HG03066 (cell line): ENCODE measurements at regions not wholly inside any gene's neighbourhood (a gene's known extent, or its start where the extent isn't known, plus 50 kb on each side); places are given as distances from the start of the nearest gene placed in this dataset.

ENCODE experiments used
- ATAC-seq: cut with Tn5 transposase; IDR thresholded peaks from one replicate; pipeline ENCODE4 v1.9.1; 2021; ENCODE audit warnings: low read depth; ENCODE audit not compliant: unreplicated experiment

DNA sequence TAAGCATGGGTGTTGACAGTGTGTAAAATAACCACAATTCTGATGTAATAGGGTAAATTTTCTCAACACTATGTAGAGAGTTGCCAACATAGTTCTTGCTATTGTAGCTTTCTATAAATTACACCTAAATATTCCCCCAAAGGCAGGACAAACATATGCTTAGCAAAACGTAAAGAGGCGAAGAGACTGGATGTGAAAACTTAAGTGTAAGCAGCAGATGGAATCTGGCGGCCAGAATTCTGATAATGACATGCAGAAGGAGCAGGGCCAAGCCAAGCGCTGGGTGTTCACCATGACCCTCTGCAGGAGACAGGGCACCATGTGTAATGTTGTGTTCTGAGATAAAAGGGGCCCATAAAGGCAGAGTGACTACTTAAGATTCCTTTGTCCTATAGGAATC is 105.2 kb upstream of the ZNF521 start:
- no peak for ATAC-seq

DNA sequence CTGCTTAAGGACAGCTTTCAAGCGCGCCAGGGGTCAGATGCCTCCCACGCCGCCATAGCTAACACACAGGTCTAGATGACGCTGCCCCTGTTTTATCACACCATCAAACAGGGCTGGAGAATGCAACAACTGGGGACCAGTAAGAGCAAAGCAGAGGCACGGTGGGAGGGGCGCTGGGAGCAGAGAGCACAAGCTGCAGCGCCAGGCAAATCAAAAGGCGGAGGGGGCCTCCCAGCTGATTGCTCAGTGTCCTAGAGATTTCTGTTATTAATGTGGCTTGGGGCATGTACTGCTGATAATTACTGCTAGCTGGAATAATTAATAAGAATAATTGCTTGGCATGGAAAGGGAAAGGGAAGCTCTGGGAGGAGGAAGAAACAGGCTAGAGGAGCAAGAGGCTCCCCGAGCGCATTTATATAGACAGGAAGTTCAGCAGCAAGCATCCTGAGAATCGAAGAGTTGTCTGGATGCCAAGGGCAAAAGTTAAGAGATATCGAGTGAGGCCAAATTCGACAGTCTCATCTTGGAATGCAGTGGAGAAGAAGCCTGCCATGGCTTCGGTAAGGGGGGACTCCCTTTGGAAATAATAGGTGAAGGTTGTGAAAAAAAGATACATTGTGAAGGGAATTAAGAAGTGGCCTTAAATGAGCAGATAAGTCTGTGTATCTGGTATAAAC is 104.5 kb upstream of the ZNF521 start:
- ATAC-seq, result no peak

DNA sequence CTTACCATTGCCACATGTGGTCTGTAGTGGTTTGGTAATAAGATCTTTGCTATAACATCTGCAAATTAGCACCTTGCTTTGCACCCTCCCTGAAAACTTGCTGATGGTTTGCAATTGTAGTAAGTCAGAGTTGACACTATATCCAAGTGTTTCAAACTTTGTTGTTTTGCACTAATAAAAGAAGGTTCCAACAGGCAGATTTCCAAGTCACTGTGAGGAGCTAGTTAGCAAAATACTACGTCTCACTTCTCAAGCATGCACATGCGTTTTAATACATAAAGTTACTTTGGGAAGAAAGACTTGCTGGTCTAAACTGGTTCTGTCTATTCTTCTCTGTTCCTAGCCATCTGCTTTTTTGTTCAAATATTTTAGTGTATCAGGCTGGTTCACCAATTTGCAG is 103.7 kb upstream of the ZNF521 start:
- no peak for ATAC-seq

- no peak for ATAC-seq
These were observed 103.2 kb upstream of the ZNF521 start for GRCh38 chr18:25455159-25455558.

DNA sequence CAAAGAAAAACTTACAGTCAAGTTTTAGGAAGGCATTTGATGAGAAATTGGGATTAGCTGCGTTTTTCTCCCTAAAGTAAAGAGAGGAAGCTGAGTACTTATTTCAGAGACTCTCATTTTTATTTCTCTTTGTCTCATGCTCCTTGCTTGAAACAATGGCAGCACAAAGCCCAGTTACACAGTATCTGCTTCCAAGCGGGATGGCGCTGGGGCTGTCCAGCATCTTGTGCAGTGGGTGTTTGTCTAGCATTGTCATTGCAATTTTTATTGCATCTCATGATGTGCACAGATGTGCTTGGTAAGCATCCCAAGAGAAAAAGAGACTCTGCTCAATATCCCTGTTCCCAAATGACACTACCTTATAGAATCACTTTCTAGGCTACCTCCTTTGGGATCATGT is 102.8 kb upstream of the ZNF521 start:
- no peak for ATAC-seq

- no peak for ATAC-seq
These were observed 102.3 kb upstream of the ZNF521 start for GRCh38 chr18:25454270-25454659.

DNA sequence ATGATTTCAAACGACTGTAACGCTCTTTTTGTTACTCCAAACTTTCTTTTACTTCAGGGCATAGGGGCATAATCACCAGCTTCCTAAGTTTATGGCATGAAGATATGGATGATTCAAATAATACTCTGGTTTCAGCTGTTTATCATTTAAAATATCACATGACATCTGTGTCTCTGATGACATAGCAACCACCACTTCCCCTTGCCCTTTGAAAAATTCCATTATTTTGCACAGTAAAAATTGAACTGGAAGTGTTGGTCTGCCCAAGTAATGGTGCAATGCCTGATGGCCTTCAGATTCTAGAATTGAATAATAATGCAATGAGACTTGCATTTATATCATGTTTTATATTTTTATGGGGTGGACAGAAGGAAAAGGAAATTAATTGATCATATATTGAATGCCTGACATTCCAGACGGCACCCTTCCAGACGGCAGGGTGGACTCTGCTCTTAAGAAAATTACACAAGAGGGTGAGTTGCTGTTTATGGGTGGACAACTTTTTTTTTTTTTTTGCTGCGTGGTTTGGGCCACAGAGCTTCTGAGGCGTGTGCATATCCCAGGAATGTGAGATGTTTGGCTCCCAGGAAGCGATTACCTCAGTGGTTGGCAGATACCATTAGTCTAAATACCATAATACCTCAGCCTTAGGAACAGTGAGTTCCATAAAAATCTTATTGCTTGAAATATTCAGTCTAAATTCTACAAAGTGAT is 101.7 kb upstream of the ZNF521 start:
- ATAC-seq, result no peak

DNA sequence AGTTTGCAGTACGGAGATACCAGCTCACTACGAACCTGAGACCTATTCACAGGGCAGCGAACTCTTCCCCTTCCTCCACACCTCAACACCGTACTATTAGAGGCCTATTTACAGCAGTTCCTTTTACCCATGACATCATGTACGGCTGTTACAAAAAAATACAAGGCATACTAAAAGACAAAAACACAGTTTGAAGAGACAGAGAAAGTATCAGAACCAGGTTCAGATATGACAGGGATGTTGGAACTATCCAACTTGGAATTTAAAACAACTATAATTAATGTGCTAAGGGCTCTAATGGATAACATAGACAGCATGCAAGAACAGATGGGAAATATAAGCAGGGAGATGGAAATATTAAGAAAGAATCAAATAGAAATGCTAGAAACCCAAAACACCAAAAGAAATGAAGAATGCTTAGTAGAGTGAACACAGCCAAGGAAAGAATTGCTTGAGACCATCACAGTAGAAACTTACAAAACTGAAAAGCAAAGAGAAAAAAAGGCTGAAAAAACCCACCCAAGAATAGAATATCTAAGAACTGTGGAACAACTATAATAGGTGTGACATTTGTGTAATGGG is 99.2 kb upstream of the ZNF521 start:
- ATAC-seq, result no peak

GRCh38 chr18:25449046-25449445 is 97.1 kb upstream of the ZNF521 start:
- no peak for ATAC-seq

- ATAC-seq, result no peak
These were observed 95.0 kb upstream of the ZNF521 start for GRCh38 chr18:25446972-25447371.

DNA sequence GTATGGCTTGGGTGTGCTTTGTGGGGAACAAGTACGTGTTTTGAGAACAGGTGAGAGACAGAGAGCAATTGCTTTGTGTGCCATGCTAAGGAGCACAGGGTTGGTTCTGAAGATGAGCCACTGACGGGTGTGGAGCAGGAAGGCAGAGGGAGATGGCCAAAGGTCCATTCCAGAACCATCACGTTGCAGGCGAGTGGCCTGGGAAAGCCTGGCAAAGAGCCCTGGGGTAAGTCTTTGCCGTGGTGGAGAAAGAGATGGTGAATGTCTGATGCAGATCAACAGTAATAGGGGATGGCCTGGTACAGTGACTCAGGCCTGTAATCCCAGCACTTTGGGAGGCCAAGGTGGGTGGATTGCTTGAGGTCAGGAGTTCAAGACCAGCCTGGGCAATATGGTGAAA is 93.5 kb upstream of the ZNF521 start:
- no peak for ATAC-seq

DNA sequence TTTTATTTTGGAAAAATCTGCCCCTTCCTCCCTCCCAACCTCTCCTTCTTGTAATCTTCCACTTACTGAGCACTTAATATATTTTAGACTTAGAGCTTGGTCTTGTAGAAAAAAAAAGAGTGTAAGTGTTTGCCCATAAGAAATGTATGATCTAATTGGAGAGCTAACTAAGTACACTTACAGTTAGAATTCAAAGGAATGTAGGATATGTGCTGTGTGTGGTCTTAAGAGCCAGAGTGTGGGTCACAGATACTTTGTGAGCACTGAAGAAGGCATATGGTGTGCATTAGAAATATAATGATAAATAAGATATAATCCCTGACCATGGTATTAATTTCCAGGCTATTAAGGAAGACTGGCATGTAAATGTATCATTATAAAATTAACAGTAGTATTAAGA is 91.8 kb upstream of the ZNF521 start:
- ATAC-seq, result no peak

DNA sequence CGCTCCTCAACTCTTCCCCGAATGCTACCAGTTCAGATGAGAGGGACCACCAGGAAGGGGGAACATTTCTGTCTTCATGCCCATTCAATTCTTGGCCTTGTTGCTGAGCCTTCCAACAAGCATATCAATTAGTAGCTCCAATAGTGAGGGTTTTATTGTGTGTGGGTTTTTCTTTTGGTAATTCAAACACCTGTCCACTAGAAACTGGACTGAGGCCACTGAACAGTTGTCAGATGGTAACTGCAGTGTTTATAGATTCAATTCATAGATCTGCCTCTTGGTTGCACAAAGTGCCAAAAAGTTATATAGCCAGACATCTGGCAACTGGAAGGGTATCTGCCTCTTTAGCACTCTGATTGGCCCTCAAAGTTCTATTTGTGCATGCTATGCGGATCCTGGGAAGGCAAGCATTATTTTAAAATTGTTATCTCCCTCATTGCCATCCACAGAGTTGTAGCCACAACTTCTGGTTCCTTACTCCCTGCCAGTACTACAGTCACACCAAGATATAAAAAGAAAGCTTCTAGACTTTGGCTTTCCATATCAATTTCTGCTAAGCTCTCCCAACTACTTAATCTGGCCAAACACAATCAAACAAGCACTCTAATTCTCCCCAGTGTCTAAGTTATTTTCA is 83.3 kb upstream of the ZNF521 start:
- no peak for ATAC-seq

DNA sequence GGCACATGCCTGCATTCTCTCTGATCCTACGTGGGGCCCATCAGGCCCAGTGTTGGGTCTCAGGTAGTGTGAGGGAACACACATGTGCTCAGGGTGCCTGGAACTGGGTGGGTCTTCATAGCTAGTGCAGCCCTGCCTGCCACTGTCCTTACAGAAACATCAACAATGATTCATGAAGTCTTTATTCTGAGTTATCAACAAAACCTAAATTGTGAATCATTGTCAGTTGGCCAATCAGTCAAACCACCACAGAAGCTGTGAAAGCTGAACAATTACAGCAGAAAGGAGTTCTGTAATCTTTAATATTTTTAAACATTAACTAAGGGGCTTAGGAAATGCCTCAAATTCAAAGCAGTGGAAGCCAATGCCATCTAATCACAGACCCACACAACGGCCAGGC is 82.8 kb upstream of the ZNF521 start:
- ATAC-seq, result no peak

DNA sequence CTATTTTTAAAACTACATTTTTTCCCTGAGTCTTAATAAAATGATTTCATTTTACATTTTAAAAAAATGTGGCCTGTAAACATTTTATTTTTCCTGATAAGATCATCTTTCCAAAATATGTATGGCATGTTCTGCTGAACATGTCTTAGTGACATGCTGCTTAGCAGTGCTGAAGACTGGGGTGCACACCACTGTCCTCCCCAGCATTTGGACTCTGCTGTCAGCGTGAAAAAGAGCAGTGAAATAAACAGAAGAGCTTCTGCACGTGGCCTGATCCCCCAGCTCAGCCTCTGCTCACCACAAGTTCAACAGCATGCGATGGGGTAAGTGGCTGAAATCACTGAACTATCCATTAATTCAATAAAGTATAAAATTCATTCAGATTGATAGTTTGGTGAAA is 81.6 kb upstream of the ZNF521 start:
- no peak for ATAC-seq

GRCh38 chr18:25425024-25425423 is 73.1 kb upstream of the ZNF521 start:
- no peak for ATAC-seq

DNA sequence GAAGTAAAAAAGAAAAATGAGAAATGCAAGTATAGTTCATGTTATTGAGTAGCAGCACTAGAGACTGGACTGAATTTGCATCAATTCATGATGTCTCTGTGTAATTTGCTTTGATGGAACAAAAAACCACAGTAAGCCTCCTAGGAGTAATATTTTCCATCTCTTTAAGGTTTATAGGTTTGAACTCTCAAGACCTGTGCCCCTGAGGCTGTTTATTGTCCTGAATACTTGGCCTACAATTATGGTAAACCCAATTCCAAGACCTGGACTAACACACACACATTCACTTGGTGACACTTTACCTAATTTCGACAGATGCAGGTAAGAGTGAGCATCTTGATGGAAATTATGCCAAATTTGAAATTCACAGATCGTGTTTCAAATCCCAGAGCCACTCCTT is 71.8 kb upstream of the ZNF521 start:
- no peak for ATAC-seq

DNA sequence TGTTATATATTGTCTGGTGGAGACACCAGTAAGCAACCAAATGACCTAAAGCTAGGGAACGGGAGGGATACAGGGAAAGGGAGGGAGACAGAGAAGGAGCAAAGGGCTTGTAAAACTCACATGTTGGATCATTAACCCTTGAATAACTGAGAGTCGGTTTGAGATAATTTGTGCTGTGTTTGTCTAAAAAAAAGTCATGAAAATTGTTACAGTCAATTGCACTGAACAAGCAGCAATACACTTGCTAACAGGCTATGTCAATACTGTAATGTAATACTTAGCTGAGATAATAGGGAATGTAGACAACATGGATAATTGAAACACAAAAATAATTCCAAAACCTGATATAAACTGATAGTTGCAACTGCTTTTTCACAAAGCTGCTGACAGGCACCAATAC is 71.3 kb upstream of the ZNF521 start:
- ATAC-seq, result no peak

DNA sequence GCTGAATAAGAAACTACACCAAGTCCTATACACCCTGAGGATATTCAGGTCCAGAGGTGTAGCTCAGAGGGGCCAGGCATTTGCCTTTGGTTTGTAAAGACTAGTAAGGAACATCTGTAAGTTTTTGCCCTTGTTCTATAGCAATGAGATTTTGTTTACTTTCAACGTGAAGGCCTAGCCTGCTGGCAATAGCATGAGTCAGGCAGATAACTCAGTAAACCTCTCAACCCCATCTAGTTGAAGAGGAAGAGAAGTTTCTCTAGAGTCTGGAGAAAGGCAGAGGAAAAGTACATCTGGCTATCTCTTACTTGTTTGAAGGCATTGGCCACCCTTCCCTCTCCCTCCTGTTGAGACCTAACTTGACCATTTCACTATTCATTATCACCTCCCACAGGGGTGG is 70.3 kb upstream of the ZNF521 start:
- ATAC-seq, result no peak

GRCh38 chr18:25420077-25420825 is 68.3 kb upstream of the ZNF521 start:
- no peak for ATAC-seq

DNA sequence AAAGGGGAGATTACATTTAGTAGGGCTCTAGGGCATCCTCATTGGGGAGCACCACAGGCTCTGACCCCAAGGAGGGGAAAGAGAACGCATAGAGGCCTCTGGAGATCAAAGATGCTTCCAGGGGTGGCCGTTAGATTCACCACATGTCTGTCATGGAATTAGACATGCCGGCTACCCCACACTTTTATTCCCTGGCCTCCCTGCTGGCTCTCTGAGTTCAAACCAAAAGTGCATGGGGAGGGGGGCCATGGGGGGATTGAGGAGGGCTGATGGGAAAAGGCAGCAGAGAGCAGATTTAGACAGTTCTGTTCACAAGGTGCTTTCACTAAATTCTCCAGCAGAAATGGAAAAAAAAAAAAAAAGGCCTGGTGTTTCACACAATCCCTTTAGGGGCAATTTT is 64.4 kb upstream of the ZNF521 start:
- no peak for ATAC-seq
